CD4-positive, alpha-beta T cell treated with Interleukin-6 at 100 ng/mL for 8 hours (primary cell): ENCODE measurements at regions not wholly inside any gene's neighbourhood (a gene's known extent, or its start where the extent isn't known, plus 50 kb on each side); places are given as distances from the start of the nearest gene placed in this dataset.

Experiments used
- DNase-seq: peaks from one replicate; pipeline ENCODE4 v3.0.0-alpha.2; 2020; ENCODE audit warnings: mixed read lengths, low spot score

DNA sequence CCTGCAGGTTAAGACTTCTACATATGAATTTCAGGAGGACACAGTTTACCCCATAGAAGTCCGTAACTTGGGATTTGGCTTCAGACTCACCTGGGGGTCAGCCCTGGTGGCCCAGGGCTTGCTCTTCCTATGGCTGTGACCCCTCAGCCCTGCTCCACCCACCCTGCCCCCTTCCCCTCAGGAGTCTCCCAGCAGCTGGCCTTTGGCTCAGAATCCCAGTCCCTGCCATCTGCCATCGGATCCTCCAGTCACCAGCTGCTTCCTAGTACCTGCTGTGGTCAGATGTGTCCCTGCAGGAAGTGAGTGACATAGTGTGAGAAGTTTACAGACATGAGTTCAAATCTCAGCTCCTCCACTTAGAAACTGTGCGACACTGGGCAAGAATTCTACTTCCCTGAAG lies 332.6 kb downstream of the NPHP4 start:
- DNase-seq, result no peak

GRCh38 chr1:5658340-5659316 lies 333.6 kb downstream of the NPHP4 start:
- DNase-seq, result no peak

DNA sequence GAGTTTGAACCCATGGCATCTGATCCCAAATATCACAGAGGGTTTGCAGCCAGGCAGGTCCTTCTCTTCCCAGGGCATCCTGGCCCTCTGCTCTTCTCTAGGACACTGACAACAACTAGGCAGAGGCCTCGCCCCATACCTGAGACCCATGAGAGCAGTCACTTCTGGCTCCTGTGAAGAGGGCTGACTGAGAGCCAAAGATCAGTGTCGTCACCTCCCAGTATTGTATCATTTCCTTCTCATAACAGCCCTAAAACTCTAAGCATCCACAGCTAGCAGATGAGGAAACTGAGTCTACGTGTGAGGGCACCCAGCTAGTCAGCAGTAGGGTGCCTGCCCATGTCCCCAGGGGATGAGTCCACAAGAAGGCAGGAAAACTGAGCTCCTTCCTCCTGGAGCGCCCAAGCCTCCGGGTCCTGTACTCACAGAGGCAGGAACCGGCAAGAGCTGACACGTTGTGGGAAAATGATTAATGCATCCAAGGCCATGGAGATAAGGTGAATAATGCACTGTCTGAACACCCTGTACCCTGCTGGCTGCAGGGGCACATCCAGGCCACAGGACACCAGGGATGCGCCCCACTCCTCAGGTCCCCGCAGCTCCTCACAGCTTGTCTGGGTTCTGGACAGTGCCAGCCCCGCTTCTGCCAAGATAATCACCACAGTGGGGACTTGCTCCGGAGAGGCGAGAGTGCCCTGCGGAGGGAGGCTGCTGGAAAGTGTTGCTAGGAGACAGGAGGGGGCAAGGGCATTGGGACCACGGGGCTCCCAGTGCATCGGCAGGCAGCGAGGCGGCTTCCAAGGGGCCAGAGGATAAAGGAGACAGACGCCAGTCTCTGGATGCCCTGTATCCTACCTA lies 340.0 kb downstream of the NPHP4 start:
- DNase-seq, result no peak

DNA sequence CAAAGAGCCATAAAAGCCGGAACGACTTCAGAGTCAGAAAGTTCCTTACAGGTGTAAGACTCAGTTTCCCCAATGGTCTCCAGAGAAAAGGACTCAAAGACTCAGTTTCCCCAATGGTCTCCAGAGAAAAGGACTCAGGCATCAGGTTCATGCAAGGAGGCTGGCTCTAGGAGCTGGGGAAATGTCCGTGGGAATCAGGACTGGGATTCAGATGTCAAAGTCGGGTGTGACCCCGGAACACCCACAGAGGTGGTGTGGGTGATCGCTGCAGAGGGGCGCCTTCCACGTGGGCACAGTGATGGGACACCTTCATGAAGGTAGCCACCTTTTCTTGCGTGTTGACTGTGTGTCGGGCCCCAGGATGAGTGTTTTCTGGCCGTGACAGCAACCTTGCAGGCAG lies 340.8 kb downstream of the NPHP4 start:
- DNase-seq, result no peak

- no peak for DNase-seq
These were observed 341.2 kb downstream of the NPHP4 start for GRCh38 chr1:5651027-5651410.

GRCh38 chr1:5650283-5651026 lies 341.8 kb downstream of the NPHP4 start:
- no peak for DNase-seq

GRCh38 chr1:5649795-5650194 lies 342.4 kb downstream of the NPHP4 start:
- DNase-seq, result no peak

DNA sequence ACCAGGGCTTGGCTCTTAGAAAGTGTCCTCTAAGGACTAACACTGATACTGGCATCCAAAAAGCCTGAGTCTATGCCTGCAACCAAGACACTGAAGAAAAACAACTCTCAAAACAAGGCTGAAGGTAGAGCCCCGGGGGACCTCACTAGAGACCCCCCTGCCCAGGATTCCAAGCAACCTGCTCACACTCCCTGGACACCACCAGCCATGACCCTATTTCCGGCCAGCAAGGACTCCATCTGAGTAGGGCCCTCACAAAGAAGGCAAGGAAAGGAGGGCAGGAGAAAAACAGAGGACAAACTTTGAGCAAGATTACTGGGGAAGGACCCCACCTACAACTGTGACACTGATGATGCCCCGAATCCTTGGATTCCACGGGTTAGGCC lies 343.1 kb downstream of the NPHP4 start:
- no peak for DNase-seq

DNA sequence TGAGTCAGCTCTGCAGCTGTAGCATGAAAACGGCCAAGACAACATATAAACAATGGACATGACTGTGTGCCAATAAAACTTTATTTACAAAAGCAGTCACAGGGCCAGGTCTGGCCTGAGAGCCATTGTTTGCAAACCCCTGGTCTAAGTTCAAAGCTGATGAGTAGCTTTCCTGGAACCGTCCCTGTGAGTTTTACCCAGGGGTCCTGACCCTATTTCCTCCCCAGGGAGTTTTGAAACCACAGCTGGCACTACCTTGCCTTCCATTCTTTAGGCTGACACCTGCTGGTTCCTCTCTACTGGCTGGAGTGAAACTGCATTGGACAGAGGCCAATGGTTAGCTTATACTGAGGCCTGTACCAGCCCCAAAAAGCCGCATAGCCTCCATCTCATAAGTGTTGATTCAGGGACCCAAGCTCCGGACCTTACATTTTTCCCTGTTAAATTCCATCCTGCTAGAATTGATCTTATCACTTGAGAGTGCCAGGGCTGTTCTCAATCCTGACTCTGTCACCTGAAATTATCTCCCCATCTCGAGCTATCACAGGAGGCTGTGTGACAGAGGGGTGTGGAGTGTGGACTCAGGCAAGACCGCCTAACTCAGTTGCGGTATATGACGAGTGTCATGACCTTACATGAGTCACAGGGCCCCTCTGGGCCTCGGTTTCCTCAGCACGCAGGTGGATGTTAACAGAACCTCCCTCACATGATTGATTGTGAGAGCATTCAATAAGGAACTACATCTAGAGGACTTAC lies 343.6 kb downstream of the NPHP4 start:
- no peak for DNase-seq

DNA sequence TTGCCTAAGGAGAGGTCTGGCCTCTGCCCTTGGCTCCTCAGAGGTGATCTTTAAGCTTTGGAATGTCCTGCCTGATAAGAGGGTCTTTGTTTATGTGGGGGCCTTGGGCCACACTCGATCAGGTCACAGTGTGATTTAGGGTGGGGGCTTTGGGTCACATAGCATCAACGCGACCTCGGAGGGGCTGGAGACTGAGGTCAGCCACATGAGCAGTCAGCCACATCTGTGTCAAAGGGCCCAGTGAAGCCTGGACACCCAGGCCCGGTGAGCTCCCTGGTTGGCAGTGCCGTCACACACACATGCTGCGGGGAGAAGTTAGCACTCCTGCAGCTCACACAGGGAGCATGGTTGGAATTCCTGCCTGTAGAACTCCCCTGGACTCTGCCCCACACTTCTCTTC lies 345.0 kb downstream of the NPHP4 start:
- no peak for DNase-seq

- no peak for DNase-seq
These were observed 345.6 kb downstream of the NPHP4 start for GRCh38 chr1:5646486-5647149.

- no peak for DNase-seq
These were observed 346.3 kb downstream of the NPHP4 start for GRCh38 chr1:5645929-5646328.

DNA sequence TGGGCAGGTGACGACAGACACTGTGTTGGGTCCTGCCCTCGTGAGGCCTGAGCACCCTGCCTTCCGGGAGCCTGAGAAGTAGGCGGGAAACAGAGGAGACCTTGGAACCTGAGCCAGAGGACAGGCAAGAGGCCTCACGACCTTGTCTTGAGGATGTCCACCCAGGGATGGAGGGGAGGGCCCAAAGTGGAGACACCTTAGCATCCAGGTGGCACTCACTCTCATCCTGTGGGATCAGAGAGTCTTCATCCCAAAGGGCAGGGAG lies 347.2 kb downstream of the NPHP4 start:
- no peak for DNase-seq

- no peak for DNase-seq
These were observed 347.7 kb downstream of the NPHP4 start for GRCh38 chr1:5644281-5645134.

DNA sequence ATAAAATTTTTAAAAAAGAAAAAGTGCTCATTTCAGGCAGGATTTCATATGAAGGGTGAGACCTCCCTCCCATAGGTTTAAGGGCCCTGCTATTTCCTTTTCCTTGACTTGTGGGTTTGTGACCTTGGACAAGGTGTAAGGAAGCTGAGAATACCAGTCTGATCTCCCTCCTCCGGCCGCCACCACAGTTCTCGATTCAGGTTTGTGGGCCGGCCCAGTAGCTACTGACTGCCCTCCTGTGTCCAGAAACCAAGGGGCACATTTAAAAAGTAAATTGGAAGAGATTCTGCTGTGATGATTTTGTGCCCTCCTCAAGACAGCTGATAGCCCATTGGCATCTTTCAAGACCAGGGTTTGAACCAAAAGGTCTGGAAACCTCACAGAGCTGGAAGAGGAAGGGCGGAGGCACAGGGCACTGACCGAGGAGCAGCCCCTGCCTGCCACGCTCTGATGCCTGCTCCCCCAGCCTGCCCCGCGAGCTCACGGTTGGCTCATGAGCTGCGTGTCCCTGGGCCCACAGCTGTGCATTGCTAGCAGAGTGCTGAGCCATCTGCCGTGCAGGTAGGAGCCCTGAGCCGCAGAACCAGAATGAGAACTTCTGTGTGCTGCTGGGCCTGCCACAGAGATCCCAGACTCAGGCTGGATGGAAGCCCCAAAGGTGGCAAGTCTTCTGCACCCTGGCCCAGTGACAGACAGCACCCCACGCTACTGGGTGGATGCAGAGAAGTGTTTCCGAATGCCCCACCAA lies 348.7 kb downstream of the NPHP4 start:
- no peak for DNase-seq

DNA sequence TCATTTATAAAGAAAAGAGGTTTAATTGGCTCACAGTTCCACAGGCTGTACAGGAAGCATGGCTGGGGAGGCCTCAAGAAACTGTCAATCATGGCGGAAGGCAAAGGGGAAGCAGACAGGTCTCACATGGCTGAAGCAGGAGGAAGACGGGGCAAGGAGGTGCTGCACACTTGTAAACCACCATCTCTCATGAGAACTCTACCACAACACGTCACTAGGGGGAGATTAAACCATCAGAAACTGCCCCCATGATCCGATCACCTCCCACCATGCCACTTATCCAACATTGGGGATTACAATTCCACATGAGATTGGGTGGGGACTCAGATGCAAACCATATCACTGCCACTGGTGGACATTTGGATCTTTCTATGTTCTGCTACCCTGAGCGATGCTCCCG lies 351.4 kb downstream of the NPHP4 start:
- DNase-seq, result no peak

- DNase-seq, result no peak
These were observed 353.0 kb downstream of the NPHP4 start for GRCh38 chr1:5639106-5639722.

DNA sequence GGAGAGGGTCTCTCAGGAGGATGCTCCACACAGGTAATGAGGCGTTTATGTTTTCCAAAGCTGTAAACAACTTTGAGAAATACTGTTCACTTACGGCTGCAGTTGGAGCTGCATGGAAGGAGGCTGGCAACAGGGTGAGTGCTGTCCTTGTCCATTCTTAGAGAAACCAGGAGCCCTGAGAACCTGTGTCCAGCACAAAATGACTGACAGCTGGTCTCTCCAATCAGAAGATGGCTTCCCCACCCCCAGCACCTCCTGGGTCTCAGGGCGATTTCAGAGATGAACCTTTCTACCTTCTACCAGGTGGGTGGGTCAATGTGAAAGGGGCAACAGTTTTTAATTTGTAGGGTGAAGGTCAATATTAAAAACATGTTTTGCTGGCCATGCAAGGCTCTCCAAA lies 353.6 kb downstream of the NPHP4 start:
- no peak for DNase-seq

DNA sequence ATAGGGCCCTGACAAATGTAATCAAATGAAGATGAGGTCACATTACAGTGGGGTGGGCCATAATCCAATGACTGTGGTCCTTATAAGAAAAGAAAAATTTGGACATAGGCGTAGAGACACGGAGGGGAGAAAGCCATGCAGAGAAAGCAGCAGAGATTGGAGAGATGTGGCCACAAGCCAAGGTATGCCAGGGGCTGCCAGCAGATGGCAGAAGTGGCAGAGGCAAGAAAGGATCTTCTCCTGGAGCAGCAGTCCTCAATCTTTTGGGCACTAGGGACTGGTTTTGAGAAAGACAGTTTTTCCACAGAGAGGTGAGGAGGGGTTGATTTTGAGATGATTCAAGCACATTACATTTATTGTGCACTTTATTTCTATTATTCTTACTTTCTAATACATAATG lies 355.1 kb downstream of the NPHP4 start:
- DNase-seq, result no peak
